GM12865 (cell line): ENCODE measurements at regions not wholly inside any gene's neighbourhood (a gene's known extent, or its start where the extent isn't known, plus 50 kb on each side); places are given as distances from the start of the nearest gene placed in this dataset.

Experiments
- DNase-seq: peaks from one replicate; pipeline ENCODE4 v3.0.0; 2010; ENCODE audit warnings: low read depth
- H3K4me3 ChIP-seq: 2 replicates; pipeline ENCODE4 v1.5.1; 2011; ENCODE audit warnings: mild to moderate bottlenecking, low read depth, low read length, control low read depth
- CTCF ChIP-seq: IDR thresholded peaks from 2 replicates; pipeline ENCODE4 v1.5.1; 2011; ENCODE audit warnings: low read length, control low read depth, low read depth, inconsistent platforms; ENCODE audit not compliant: insufficient read depth; ENCODE audit errors: missing control alignments

GRCh38 chr16:80903616-80904015, 99.2 kb upstream of the CDYL2 start:
- no peak for TF ChIP-seq CTCF
- H3K4me3 ChIP-seq = no peak overlapping the region
- DNase-seq = no peak

GRCh38 chr16:80902306-80903110, 98.1 kb upstream of the CDYL2 start:
- no peak overlapping the region for H3K4me3 ChIP-seq
- TF ChIP-seq CTCF = no peak
- DNase-seq = no peak

- no peak for DNase-seq
- H3K4me3 ChIP-seq = no peak overlapping the region
- TF ChIP-seq CTCF = no peak
These were observed 96.2 kb upstream of the CDYL2 start for GRCh38 chr16:80900593-80900954.

GRCh38 chr16:80899809-80900592, 95.6 kb upstream of the CDYL2 start:
- H3K4me3 ChIP-seq = no peak overlapping the region
- no peak for TF ChIP-seq CTCF
- DNase-seq = no peak

- no peak overlapping the region for H3K4me3 ChIP-seq
- no peak for DNase-seq
- no peak for TF ChIP-seq CTCF
These were observed 92.4 kb upstream of the CDYL2 start for GRCh38 chr16:80896776-80897175.

GRCh38 chr16:80894091-80894490, 89.7 kb upstream of the CDYL2 start:
- no peak for DNase-seq
- no peak overlapping the region for H3K4me3 ChIP-seq
- TF ChIP-seq CTCF = no peak
